ENCODE measurements at regions not wholly inside any gene's neighbourhood (a gene's known extent, or its start where the extent isn't known, plus 50 kb on each side); places are given as distances from the start of the nearest gene placed in this dataset.

GRCh38 chr3:31263897-31264296, 268.8 kb upstream of the STT3B start:
- Mint-ChIP-seq H3K9me3 (no peaks in the 10 kb centered on the region), H3K36me3 (ENCODE audit: insufficient read depth) (no peaks in the 10 kb centered on the region), H3K4me1 (ENCODE audit: low read depth in 2 of 2) (no peaks in the 10 kb centered on the region), H3K27ac (no peak overlapping the region), H3K27me3 (no peaks in the 10 kb centered on the region), H3K4me3 (no peak overlapping the region)
- no peak for DNase-seq
- no peak for ATAC-seq (replicated peaks)

- Mint-ChIP-seq H3K4me3 (no peak overlapping the region), H3K27me3 (peaks cover 0 to under 1% of the 10 kb centered on the region in 2 donors), H3K36me3 (ENCODE audit: insufficient read depth) (peaks cover 3% of the 10 kb centered on the region), H3K4me1 (ENCODE audit: low read depth in 2 of 2) (no peaks in the 10 kb centered on the region), H3K9me3 (no peaks in the 10 kb centered on the region), H3K27ac (no peak overlapping the region)
- no peak for ATAC-seq (replicated peaks)
- no peak for DNase-seq
These were observed 266.9 kb upstream of the STT3B start for GRCh38 chr3:31265646-31266428.

- Mint-ChIP-seq H3K36me3 (ENCODE audit: insufficient read depth) (peaks cover 3% of the 10 kb centered on the region), H3K27me3 (peaks cover 0 to 15% of the 10 kb centered on the region in 2 donors), H3K27ac (no peak overlapping the region), H3K4me1 (ENCODE audit: low read depth in 2 of 2) (peaks cover 0 to 2% of the 10 kb centered on the region in 2 donors), H3K4me3 (no peak overlapping the region), H3K9me3 (no peaks in the 10 kb centered on the region)
- ATAC-seq (replicated peaks): no peak
- no peak for DNase-seq
These were observed 263.9 kb upstream of the STT3B start for GRCh38 chr3:31268868-31269267.

- ATAC-seq (replicated peaks): no peak
- no peak overlapping the region for H3K4me3 Mint-ChIP-seq
- peaks cover 0 to 15% of the 10 kb centered on the region in 2 donors for H3K27me3 Mint-ChIP-seq
- peaks cover 0 to 2% of the 10 kb centered on the region in 2 donors for H3K4me1 Mint-ChIP-seq (ENCODE audit: low read depth in 2 of 2)
- H3K27ac Mint-ChIP-seq: no peak overlapping the region
- peaks cover 3% of the 10 kb centered on the region for H3K36me3 Mint-ChIP-seq (ENCODE audit: insufficient read depth)
- DNase-seq: no peak
- H3K9me3 Mint-ChIP-seq: no peaks in the 10 kb centered on the region
These were observed 262.7 kb upstream of the STT3B start for GRCh38 chr3:31270010-31270409.

GRCh38 chr3:31274326-31275024, 258.2 kb upstream of the STT3B start:
- ATAC-seq (replicated peaks) (no peak), DNase-seq (no peak)
- no peak overlapping the region for H3K4me3 Mint-ChIP-seq
- H3K36me3 Mint-ChIP-seq (ENCODE audit: insufficient read depth): no peaks in the 10 kb centered on the region
- no peak overlapping the region for H3K27ac Mint-ChIP-seq
- no peaks in the 10 kb centered on the region for H3K9me3 Mint-ChIP-seq
- H3K27me3 Mint-ChIP-seq: peaks cover 0 to 15% of the 10 kb centered on the region in 2 donors
- peaks cover 0 to 6% of the 10 kb centered on the region in 2 donors for H3K4me1 Mint-ChIP-seq (ENCODE audit: low read depth in 2 of 2)

- Mint-ChIP-seq H3K9me3 (no peaks in the 10 kb centered on the region), H3K4me3 (no peak overlapping the region), H3K27ac (no peak overlapping the region), H3K27me3 (peaks cover 0 to 15% of the 10 kb centered on the region in 2 donors), H3K4me1 (ENCODE audit: low read depth in 2 of 2) (peaks cover 0 to 6% of the 10 kb centered on the region in 2 donors), H3K36me3 (ENCODE audit: insufficient read depth) (no peaks in the 10 kb centered on the region)
- DNase-seq: no peak
- no peak for ATAC-seq (replicated peaks)
These were observed 257.6 kb upstream of the STT3B start for GRCh38 chr3:31275038-31275572.

- H3K36me3 Mint-ChIP-seq (ENCODE audit: insufficient read depth): no peaks in the 10 kb centered on the region
- H3K27me3 Mint-ChIP-seq: peaks cover 0 to 15% of the 10 kb centered on the region in 2 donors
- peaks cover 0 to 6% of the 10 kb centered on the region in 2 donors for H3K4me1 Mint-ChIP-seq (ENCODE audit: low read depth in 2 of 2)
- no peak for ATAC-seq (replicated peaks)
- H3K27ac Mint-ChIP-seq: no peak overlapping the region
- no peak for DNase-seq
- no peaks in the 10 kb centered on the region for H3K9me3 Mint-ChIP-seq
- no peak overlapping the region for H3K4me3 Mint-ChIP-seq
These were observed 257.1 kb upstream of the STT3B start for GRCh38 chr3:31275583-31275982.

GRCh38 chr3:31277582-31277981, 255.1 kb upstream of the STT3B start:
- no peak for DNase-seq
- peaks cover 0 to 4% of the 10 kb centered on the region in 2 donors for H3K4me1 Mint-ChIP-seq (ENCODE audit: low read depth in 2 of 2)
- ATAC-seq (replicated peaks): no peak
- no peak overlapping the region for H3K27ac Mint-ChIP-seq
- no peak overlapping the region for H3K4me3 Mint-ChIP-seq
- no peaks in the 10 kb centered on the region for H3K27me3 Mint-ChIP-seq
- no peaks in the 10 kb centered on the region for H3K36me3 Mint-ChIP-seq (ENCODE audit: insufficient read depth)
- H3K9me3 Mint-ChIP-seq: no peaks in the 10 kb centered on the region

- no peak overlapping the region for H3K27ac Mint-ChIP-seq
- H3K4me1 Mint-ChIP-seq (ENCODE audit: low read depth in 2 of 2): peaks cover 0 to 4% of the 10 kb centered on the region in 2 donors
- ATAC-seq (replicated peaks) (no peak), DNase-seq (no peak)
- H3K36me3 Mint-ChIP-seq (ENCODE audit: insufficient read depth): no peaks in the 10 kb centered on the region
- no peak overlapping the region for H3K4me3 Mint-ChIP-seq
- H3K9me3 Mint-ChIP-seq: no peaks in the 10 kb centered on the region
- no peaks in the 10 kb centered on the region for H3K27me3 Mint-ChIP-seq
These were observed 254.2 kb upstream of the STT3B start for GRCh38 chr3:31278532-31278931.

GRCh38 chr3:31284776-31285175, 247.9 kb upstream of the STT3B start:
- Mint-ChIP-seq H3K4me1 (ENCODE audit: low read depth in 2 of 2) (peaks cover 0 to 12% of the 10 kb centered on the region in 2 donors), H3K36me3 (ENCODE audit: insufficient read depth) (peaks cover 4% of the 10 kb centered on the region), H3K27me3 (no peaks in the 10 kb centered on the region), H3K27ac (no peak overlapping the region), H3K4me3 (no peak overlapping the region), H3K9me3 (no peaks in the 10 kb centered on the region)
- ATAC-seq (replicated peaks): no peak
- DNase-seq: no peak

GRCh38 chr3:31285833-31286486, 246.8 kb upstream of the STT3B start:
- peaks cover 6% of the 10 kb centered on the region for H3K36me3 Mint-ChIP-seq (ENCODE audit: insufficient read depth)
- H3K4me1 Mint-ChIP-seq (ENCODE audit: low read depth in 2 of 2): peaks cover 0 to 12% of the 10 kb centered on the region in 2 donors
- no peaks in the 10 kb centered on the region for H3K9me3 Mint-ChIP-seq
- no peaks in the 10 kb centered on the region for H3K27me3 Mint-ChIP-seq
- DNase-seq (no peak), ATAC-seq (replicated peaks) (no peak)
- no peak overlapping the region for H3K4me3 Mint-ChIP-seq
- no peak overlapping the region for H3K27ac Mint-ChIP-seq

- Mint-ChIP-seq H3K27me3 (peaks cover 0 to 9% of the 10 kb centered on the region in 2 donors), H3K4me1 (ENCODE audit: low read depth in 2 of 2) (peaks cover 0 to 12% of the 10 kb centered on the region in 2 donors), H3K27ac (peak overlapping the region in 1 of 2 donors; percentile 14), H3K36me3 (ENCODE audit: insufficient read depth) (peaks cover 6% of the 10 kb centered on the region), H3K4me3 (no peak overlapping the region), H3K9me3 (no peaks in the 10 kb centered on the region)
- no peak for ATAC-seq (replicated peaks)
- DNase-seq: no peak
These were observed 244.5 kb upstream of the STT3B start for GRCh38 chr3:31288224-31288623.

GRCh38 chr3:31288641-31289100, 244.1 kb upstream of the STT3B start:
- Mint-ChIP-seq H3K9me3 (no peaks in the 10 kb centered on the region), H3K36me3 (ENCODE audit: insufficient read depth) (peaks cover 6% of the 10 kb centered on the region), H3K27ac (peak overlapping the region in 1 of 2 donors; percentile 14), H3K4me1 (ENCODE audit: low read depth in 2 of 2) (peaks cover 0 to 12% of the 10 kb centered on the region in 2 donors), H3K4me3 (no peak overlapping the region), H3K27me3 (peaks cover 0 to 12% of the 10 kb centered on the region in 2 donors)
- DNase-seq (no peak), ATAC-seq (replicated peaks) (peak; percentile 59)
